DND-41 (cell line): ENCODE measurements at regions not wholly inside any gene's neighbourhood (a gene's known extent, or its start where the extent isn't known, plus 50 kb on each side); places are given as distances from the start of the nearest gene placed in this dataset.

Experiments
- ATAC-seq: fragments of 200-7000 bp; cut with Tn5 transposase; 3 replicates; pipeline ENCODE4 v1.9.1; 2021; ENCODE audit warnings: low read depth; ENCODE audit not compliant: insufficient read depth
- DNase-seq: peaks from one replicate; pipeline ENCODE4 v3.0.0-alpha.2; 2020
- H2AFZ ChIP-seq: 2 replicates; pipeline ENCODE4 v1.6.0; 2012; ENCODE audit warnings: low read depth, low read length
- H3K27ac ChIP-seq: 2 replicates; pipeline ENCODE4 v1.5.1; 2012; ENCODE audit warnings: low read length, inconsistent platforms
- H3K27me3 ChIP-seq: fragments of 200-600 bp; sonication (generic); 2 replicates; pipeline ENCODE4 v1.6.0; 2012; ENCODE audit warnings: low read length, mild to moderate bottlenecking, inconsistent platforms; ENCODE audit not compliant: insufficient read depth, poor library complexity
- H3K36me3 ChIP-seq: 2 replicates; pipeline ENCODE4 v1.5.1; 2012; ENCODE audit warnings: low read length, inconsistent platforms; ENCODE audit not compliant: insufficient read depth
- H3K4me1 ChIP-seq: 2 replicates; pipeline ENCODE4 v1.5.1; 2012; ENCODE audit warnings: mild to moderate bottlenecking, low read length; ENCODE audit not compliant: insufficient read depth
- H3K4me2 ChIP-seq: 2 replicates; pipeline ENCODE4 v1.6.0; 2012; ENCODE audit warnings: mild to moderate bottlenecking, moderate library complexity, low read length, inconsistent platforms; ENCODE audit not compliant: insufficient read depth
- H3K4me3 ChIP-seq, 2 experiments: fragments of 200-600 bp in 1 of 2; shearing (Covaris generic) in 1 of 2; 2 replicates each; pipeline ENCODE4 v1.5.1; 2012 to 2016; ENCODE audit warnings: inconsistent platforms in 2 of 2, low read length in 2 of 2, mild to moderate bottlenecking in 2 of 2, low read depth in 1 of 2, moderate library complexity in 1 of 2
- H3K79me2 ChIP-seq: 2 replicates; pipeline ENCODE4 v1.6.0; 2012; ENCODE audit warnings: low read length, inconsistent platforms; ENCODE audit not compliant: insufficient read depth
- H3K9ac ChIP-seq: 2 replicates; pipeline ENCODE4 v1.6.0; 2012; ENCODE audit warnings: low read depth, mild to moderate bottlenecking, inconsistent platforms, low read length, moderate library complexity
- H3K9me3 ChIP-seq: 2 replicates; pipeline ENCODE4 v1.5.1; 2012; ENCODE audit warnings: low read length, moderate library complexity, mild to moderate bottlenecking, inconsistent platforms; ENCODE audit not compliant: insufficient read depth, severe bottlenecking
- H4K20me1 ChIP-seq: 2 replicates; pipeline ENCODE4 v1.6.0; 2012; ENCODE audit warnings: low read length; ENCODE audit not compliant: insufficient read depth
- CTCF ChIP-seq: IDR thresholded peaks from 2 replicates; pipeline ENCODE4 v1.5.1; 2012; ENCODE audit warnings: borderline replicate concordance, low read length, moderate library complexity, mild to moderate bottlenecking; ENCODE audit not compliant: poor library complexity, severe bottlenecking; ENCODE audit errors: extremely low read depth
- EZH2 ChIP-seq: IDR thresholded peaks from 3 replicates; pipeline ENCODE4 v1.6.1; 2012; ENCODE audit warnings: borderline replicate concordance, low read depth, mild to moderate bottlenecking, moderate library complexity, low read length, inconsistent platforms; ENCODE audit not compliant: severe bottlenecking

- Histone ChIP-seq H3K9ac (no peak overlapping the region), H3K79me2 (no peaks in the 10 kb centered on the region)
These were observed 256.9 kb upstream of the FAT3 start for GRCh38 chr11:91967691-91968045.

GRCh38 chr11:91967026-91967690, 257.5 kb upstream of the FAT3 start:
- no peak overlapping the region for H3K9ac ChIP-seq
- no peak overlapping the region for H2AFZ ChIP-seq
- ATAC-seq (no peak), DNase-seq (no peak)
- H4K20me1 ChIP-seq: no peaks in the 10 kb centered on the region
- no peaks in the 10 kb centered on the region for H3K9me3 ChIP-seq
- no peaks in the 10 kb centered on the region for H3K36me3 ChIP-seq
- H3K27ac ChIP-seq: no peak overlapping the region
- no peaks in the 10 kb centered on the region for H3K79me2 ChIP-seq
- peaks cover 11% of the 10 kb centered on the region; the same call in 1 of the 2 replicates for H3K4me1 ChIP-seq
- no peaks in the 10 kb centered on the region for H3K27me3 ChIP-seq
- no peak overlapping the region for H3K4me3 ChIP-seq
- no peak overlapping the region for H3K4me2 ChIP-seq
- TF ChIP-seq EZH2 (no peak), CTCF (no peak)

More at GRCh38 chr11:91967691-91968045, 256.9 kb upstream of the FAT3 start:
- no peak for DNase-seq
- no peak for ATAC-seq
- H2AFZ ChIP-seq: no peak overlapping the region
- H3K4me3 ChIP-seq: no peak overlapping the region
- no peaks in the 10 kb centered on the region for H3K36me3 ChIP-seq
- peaks cover 11% of the 10 kb centered on the region; the same call in 1 of the 2 replicates for H3K4me1 ChIP-seq
- no peak overlapping the region for H3K4me2 ChIP-seq
- H3K27ac ChIP-seq: no peak overlapping the region
- TF ChIP-seq CTCF (no peak), EZH2 (no peak)
- no peaks in the 10 kb centered on the region for H3K9me3 ChIP-seq
- no peaks in the 10 kb centered on the region for H4K20me1 ChIP-seq
- H3K27me3 ChIP-seq: no peaks in the 10 kb centered on the region

- Histone ChIP-seq H3K4me2 (no peak overlapping the region), H4K20me1 (no peaks in the 10 kb centered on the region), H3K9me3 (no peaks in the 10 kb centered on the region), H2AFZ (no peak overlapping the region), H3K79me2 (no peaks in the 10 kb centered on the region), H3K4me1 (0 out of 2 replicates have a peak, but pooled peaks cover 3% of the 10 kb centered on the region), H3K36me3 (no peaks in the 10 kb centered on the region), H3K27ac (no peak overlapping the region), H3K9ac (no peak overlapping the region), H3K4me3 (no peak overlapping the region), H3K27me3 (no peaks in the 10 kb centered on the region)
- TF ChIP-seq EZH2 (no peak), CTCF (no peak)
- ATAC-seq: no peak
- DNase-seq: no peak
These were observed 258.2 kb upstream of the FAT3 start for GRCh38 chr11:91966368-91966767.
